ENCODE measurements at regions not wholly inside any gene's neighbourhood (a gene's known extent, or its start where the extent isn't known, plus 50 kb on each side); places are given as distances from the start of the nearest gene placed in this dataset.

DNA sequence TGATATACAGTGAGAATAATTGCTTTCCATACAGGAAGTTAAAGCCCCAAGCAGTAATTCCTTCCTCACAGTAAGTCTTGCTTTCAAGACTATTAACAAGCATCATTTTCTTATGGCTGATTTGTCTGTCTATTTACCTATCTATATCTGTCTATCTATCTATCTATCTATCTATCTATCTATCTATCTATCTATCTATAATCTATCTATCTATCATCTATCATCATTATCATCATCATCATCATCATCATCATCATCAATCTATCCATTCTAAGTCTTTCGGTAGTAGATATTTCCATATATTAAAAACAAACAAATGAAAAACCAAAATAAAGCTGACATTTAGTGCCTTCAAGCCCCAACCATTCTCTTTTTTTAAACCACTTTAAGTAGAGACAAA lies 224.4 kb upstream of the RXFP2 start:
- CTCF ChIA-PET (ENCODE audit: partially characterized antibody), result no interaction called here
- H3K9me3 ChIP-seq (ENCODE audit: insufficient read depth in 2 of 2, low read depth in 1 of 2, low read length in 1 of 2), result no peaks in the 10 kb centered on the region
- no peak overlapping the region for H3K27ac ChIP-seq (ENCODE audit: low read depth, low read length)
- H2BK5ac ChIP-seq (ENCODE audit: low read depth, low read length), result no peak overlapping the region
- no peak overlapping the region for H4K8ac ChIP-seq (ENCODE audit: extremely low read depth, insufficient read depth, low read length)
- peak overlapping the region; percentile 34; the same call in 1 of the 2 replicates for H2AFZ ChIP-seq (ENCODE audit: low read length)
- no peak overlapping the region for H3K56ac ChIP-seq (replicated peaks; ENCODE audit: insufficient read length, low read depth, low read length)
- no peaks in the 10 kb centered on the region for H3K79me1 ChIP-seq (ENCODE audit: low read depth, low read length)
- no peak overlapping the region for H2BK120ac ChIP-seq (replicated peaks; ENCODE audit: low read depth, low read length)
- DNase-seq (ENCODE audit: low read depth in 1 of 2, low spot score in 2 of 2), result no peak
- POLR2A ChIA-PET (ENCODE audit: partially characterized antibody), result no interaction called here
- H3K4me3 ChIP-seq (ENCODE audit: extremely low read depth in 1 of 4, insufficient read depth in 2 of 4, low read depth in 3 of 4, low read length in 4 of 4), result no peak overlapping the region
- no peak overlapping the region for H3K9ac ChIP-seq (replicated peaks in 1 of 4; ENCODE audit: extremely low read depth in 1 of 4, low read depth in 3 of 4, low read length in 3 of 4)
- no peaks in the 10 kb centered on the region for H3K4me1 ChIP-seq (replicated peaks in 1 of 4; ENCODE audit: control insufficient read depth in 3 of 4, insufficient read depth in 4 of 4, low read length in 3 of 4)
- no peak overlapping the region for H4K91ac ChIP-seq (replicated peaks; ENCODE audit: insufficient read length, low read length)
- no peaks in the 10 kb centered on the region for H3K36me3 ChIP-seq (ENCODE audit: control insufficient read depth in 2 of 4, insufficient read depth in 4 of 4, low read length in 3 of 4)
- H3K23me2 ChIP-seq (ENCODE audit: low read depth, low read length), result no peaks in the 10 kb centered on the region
- no peak overlapping the region for H2BK12ac ChIP-seq (ENCODE audit: low read depth, low read length)
- 95% methylated on average over 1 of the region's 1 CpG; no CpG with 5 or more reads in 1 of the 2 experiments for whole genome bisulfite sequencing, 2 experiments (ENCODE audit: extremely low coverage in 1 of 2, insufficient coverage in 1 of 2, insufficient read length in 1 of 2, insufficient replicate concordance in 2 of 2, low coverage in 1 of 2, low lambda C conversion rate in 2 of 2, missing lambda C conversion rate in 1 of 2)
- H3K4ac ChIP-seq (replicated peaks; ENCODE audit: insufficient read length, low read depth, low read length), result no peak overlapping the region
- H2BK20ac ChIP-seq (ENCODE audit: low read length), result no peak overlapping the region
- no peak overlapping the region for H3K18ac ChIP-seq (ENCODE audit: extremely low read depth, low read length)
- H3K23ac ChIP-seq (ENCODE audit: insufficient read length), result no peak overlapping the region
- TF ChIP-seq SP1 (IDR thresholded peaks at IDR 0.05; ENCODE audit: low read depth, low read length) (no peak), POU5F1 (IDR thresholded peaks at IDR 0.05; ENCODE audit: low read depth, low read length) (no peak), POLR2AphosphoS5 (IDR thresholded peaks at IDR 0.05; ENCODE audit: low read depth, low read length) (no peak), TAF1 (IDR thresholded peaks at IDR 0.05; ENCODE audit: low read depth, low read length) (no peak), TAF7 (optimal IDR thresholded peaks at IDR 0.05; ENCODE audit: borderline replicate concordance, low read depth, low read length) (no peak), TCF12 (IDR thresholded peaks at IDR 0.05; ENCODE audit: low read depth, low read length) (no peak)
- TF ChIP-seq, protein P1, sequence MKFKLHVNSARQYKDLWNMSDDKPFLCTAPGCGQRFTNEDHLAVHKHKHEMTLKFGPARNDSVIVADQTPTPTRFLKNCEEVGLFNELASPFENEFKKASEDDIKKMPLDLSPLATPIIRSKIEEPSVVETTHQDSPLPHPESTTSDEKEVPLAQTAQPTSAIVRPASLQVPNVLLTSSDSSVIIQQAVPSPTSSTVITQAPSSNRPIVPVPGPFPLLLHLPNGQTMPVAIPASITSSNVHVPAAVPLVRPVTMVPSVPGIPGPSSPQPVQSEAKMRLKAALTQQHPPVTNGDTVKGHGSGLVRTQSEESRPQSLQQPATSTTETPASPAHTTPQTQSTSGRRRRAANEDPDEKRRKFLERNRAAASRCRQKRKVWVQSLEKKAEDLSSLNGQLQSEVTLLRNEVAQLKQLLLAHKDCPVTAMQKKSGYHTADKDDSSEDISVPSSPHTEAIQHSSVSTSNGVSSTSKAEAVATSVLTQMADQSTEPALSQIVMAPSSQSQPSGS (IDR thresholded peaks at IDR 0.05; ENCODE audit: low read length), result no peak
- TF ChIP-seq, protein P2, sequence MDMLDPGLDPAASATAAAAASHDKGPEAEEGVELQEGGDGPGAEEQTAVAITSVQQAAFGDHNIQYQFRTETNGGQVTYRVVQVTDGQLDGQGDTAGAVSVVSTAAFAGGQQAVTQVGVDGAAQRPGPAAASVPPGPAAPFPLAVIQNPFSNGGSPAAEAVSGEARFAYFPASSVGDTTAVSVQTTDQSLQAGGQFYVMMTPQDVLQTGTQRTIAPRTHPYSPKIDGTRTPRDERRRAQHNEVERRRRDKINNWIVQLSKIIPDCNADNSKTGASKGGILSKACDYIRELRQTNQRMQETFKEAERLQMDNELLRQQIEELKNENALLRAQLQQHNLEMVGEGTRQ (IDR thresholded peaks at IDR 0.05; ENCODE audit: low read length), result no peak
- TF ChIP-seq, protein P3, sequence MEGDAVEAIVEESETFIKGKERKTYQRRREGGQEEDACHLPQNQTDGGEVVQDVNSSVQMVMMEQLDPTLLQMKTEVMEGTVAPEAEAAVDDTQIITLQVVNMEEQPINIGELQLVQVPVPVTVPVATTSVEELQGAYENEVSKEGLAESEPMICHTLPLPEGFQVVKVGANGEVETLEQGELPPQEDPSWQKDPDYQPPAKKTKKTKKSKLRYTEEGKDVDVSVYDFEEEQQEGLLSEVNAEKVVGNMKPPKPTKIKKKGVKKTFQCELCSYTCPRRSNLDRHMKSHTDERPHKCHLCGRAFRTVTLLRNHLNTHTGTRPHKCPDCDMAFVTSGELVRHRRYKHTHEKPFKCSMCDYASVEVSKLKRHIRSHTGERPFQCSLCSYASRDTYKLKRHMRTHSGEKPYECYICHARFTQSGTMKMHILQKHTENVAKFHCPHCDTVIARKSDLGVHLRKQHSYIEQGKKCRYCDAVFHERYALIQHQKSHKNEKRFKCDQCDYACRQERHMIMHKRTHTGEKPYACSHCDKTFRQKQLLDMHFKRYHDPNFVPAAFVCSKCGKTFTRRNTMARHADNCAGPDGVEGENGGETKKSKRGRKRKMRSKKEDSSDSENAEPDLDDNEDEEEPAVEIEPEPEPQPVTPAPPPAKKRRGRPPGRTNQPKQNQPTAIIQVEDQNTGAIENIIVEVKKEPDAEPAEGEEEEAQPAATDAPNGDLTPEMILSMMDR (IDR thresholded peaks at IDR 0.05; ENCODE audit: control extremely low read depth in 1 of 3, insufficient read depth in 1 of 3, low read depth in 1 of 3, low read length in 3 of 3), result no peak
- no peak overlapping the region for H2BK15ac ChIP-seq (ENCODE audit: low read length)
- no peak for FAIRE-seq
- no peaks in the 10 kb centered on the region for H3K27me3 ChIP-seq (replicated peaks in 1 of 4; ENCODE audit: control insufficient read depth in 3 of 4, extremely low read depth in 1 of 4, insufficient read depth in 3 of 4, low read length in 3 of 4)
- no peak overlapping the region for H2AK5ac ChIP-seq (ENCODE audit: low read depth, low read length)
- H3K4me2 ChIP-seq (ENCODE audit: insufficient read depth in 1 of 2, low read depth in 2 of 2, low read length in 2 of 2), result no peak overlapping the region
- no peaks in the 10 kb centered on the region for H3K79me2 ChIP-seq (ENCODE audit: control insufficient read depth in 1 of 2, insufficient read depth in 2 of 2, low read length in 2 of 2)
- H3K14ac ChIP-seq (ENCODE audit: insufficient read length), result no peak overlapping the region
- no peaks in the 10 kb centered on the region for H4K20me1 ChIP-seq (replicated peaks in 1 of 2; ENCODE audit: control insufficient read depth in 1 of 2, insufficient read depth in 2 of 2, low read length in 2 of 2)
- H4K5ac ChIP-seq (ENCODE audit: insufficient read length, low read depth, low read length), result no peak overlapping the region
